Activated CD8-positive, alpha-beta memory T cell treated with anti-CD3 and anti-CD28 coated beads for 4 hours (primary cell): ENCODE measurements at regions not wholly inside any gene's neighbourhood (a gene's known extent, or its start where the extent isn't known, plus 50 kb on each side); places are given as distances from the start of the nearest gene placed in this dataset.

Experiments used
- DNase-seq, 2 donors: peaks; one replicate each; pipeline ENCODE4 v3.0.0-alpha.2; 2020; ENCODE audit warnings: low read depth in 2 of 2

DNA sequence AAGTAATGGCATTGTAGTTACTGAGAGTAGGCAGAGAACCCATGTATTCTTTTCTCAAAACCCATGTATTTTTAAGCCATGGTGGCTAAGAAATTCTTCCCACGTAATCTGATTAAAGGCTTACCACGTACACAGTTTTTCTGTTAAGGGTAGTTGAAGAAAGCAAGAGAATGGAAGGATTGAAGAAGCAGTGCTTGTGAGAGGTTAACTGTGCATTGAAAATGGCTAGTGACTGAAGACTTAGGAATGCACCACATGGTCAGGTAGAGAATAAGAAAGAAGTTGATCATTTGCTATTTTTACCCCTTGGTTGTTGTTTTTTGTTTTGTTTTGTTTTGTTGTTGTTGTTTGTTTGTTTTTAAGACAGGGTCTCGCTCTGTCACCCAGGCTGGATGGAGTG lies 178.9 kb upstream of the SNX7 start:
- no peak for DNase-seq

DNA sequence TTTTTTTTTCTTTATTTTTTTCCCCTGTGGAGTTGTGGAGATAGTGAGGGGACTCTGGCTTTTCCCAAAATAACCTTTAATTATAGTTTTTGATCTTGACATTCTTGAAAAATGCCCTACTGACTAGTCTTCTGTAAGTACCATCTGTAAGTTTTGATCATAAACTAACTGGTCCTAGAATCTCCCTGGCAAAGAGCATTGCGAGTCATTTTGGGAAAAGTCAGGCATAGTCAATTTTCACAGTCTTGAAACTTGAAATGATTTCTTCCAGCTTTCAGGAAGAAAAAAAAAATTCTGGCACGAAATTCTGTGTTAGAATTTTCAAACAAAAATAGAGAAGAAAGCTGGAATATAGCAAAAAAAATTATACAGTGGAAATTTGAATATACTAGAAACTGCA lies 181.2 kb upstream of the SNX7 start:
- no peak for DNase-seq

DNA sequence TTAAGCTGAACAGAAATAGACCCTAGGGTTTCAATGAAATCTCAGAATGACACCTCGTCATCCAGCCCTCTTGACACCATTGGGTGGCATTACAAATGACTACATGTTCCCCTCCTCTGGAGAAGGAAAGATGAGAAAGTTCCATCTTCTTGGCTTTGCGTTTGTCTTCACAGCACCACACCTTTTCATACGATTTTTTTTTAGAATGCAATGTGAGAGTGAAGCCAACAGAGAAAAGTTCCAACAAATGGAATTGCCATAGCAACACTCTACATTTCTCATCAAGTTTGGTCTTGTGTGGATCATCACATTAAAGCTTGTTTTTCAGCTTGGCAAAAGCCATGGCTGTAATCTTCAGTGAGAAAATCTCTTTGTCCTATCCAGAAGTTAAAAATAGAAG lies 183.4 kb upstream of the SNX7 start:
- no peak for DNase-seq

- no peak for DNase-seq
These were observed 188.6 kb upstream of the SNX7 start for GRCh38 chr1:98472878-98473277.

GRCh38 chr1:98471633-98472032 lies 189.9 kb upstream of the SNX7 start:
- DNase-seq, result no peak

- DNase-seq, result no peak
These were observed 193.3 kb upstream of the SNX7 start for GRCh38 chr1:98468111-98468717.

- DNase-seq, result no peak
These were observed 193.9 kb upstream of the SNX7 start for GRCh38 chr1:98467586-98467985.

DNA sequence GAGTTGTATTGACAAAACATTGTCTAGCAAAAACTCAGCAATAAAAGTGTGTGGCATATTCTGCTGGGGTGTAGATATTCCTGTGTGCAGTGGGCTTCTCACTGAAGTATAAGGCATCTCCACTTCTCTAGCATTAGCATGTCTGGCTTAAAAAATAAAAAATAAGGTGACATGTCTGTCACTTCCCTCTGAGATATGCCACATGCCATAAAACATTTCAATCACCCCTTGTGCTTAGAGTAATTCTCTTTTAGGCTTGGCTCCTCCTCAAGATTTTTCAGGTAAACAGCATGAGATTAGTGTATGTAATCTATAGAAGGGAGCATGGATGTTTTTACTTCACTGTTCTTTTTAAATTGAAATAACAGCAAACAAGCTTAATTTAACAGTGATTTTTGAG lies 194.4 kb upstream of the SNX7 start:
- DNase-seq, result no peak

GRCh38 chr1:98461873-98462385 lies 199.6 kb upstream of the SNX7 start:
- no peak for DNase-seq

GRCh38 chr1:98460136-98460535 lies 201.4 kb upstream of the SNX7 start:
- no peak for DNase-seq

DNA sequence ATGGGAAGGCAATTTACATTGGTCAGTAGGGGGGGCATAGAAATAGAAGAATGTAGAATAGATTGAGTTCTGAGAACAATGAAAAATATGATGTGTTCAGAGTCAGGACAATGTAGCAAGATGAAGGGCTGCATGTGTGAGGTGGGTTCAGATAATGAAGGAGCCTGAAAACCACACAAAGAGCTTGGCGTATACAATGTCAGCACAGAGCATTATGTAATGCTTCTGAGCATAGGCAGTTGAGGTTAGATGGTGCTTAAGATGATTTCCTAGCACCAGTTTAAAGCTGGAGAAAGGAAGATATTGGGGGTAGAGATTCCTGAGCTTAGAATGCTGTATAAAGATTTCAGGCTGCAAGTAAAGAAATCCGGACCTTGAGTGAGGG lies 202.0 kb upstream of the SNX7 start:
- no peak for DNase-seq

DNA sequence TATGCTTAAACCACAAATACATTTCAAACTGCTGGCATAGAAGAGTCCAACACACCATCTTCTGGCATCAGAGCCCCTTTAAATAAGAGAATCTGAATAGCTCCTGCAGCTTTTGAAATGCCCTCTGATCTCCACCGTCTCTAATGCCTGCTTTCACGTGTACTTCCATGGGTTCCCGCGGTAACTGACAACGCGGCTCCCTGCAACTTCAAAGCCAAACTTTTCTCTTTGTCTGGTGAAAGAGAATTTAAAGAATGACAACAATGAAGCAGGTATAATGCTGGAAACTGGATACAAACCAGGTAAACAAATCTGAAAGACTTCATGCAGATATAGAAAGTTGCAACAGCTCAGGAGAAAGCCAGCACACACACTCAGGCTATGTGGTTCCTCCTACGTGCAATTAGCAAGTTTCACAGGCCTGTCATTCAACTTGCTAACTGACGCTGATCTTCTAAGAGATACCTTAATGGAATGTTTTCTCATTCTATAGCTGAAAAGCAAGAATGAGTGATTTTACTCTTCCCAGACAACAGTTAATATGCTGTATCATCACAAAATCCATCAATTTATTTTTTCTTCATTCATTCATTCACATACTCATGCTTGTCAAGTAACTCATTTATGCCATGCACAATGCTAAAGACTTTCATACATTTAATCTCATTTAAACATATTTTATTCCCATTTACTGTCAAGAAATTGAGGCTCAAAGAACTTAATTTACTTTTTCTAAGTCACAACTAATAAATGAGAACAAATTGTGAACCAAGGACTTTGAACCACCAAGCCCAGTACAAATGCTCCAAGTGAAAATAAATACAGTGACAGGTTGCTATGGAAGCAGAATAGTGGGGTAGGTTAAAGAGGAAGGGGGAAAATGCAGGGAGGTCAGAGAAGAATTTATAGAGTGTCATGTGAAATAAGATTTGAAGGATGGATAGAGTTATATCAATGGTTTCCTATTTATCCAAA lies 202.7 kb upstream of the SNX7 start:
- no peak for DNase-seq

DNA sequence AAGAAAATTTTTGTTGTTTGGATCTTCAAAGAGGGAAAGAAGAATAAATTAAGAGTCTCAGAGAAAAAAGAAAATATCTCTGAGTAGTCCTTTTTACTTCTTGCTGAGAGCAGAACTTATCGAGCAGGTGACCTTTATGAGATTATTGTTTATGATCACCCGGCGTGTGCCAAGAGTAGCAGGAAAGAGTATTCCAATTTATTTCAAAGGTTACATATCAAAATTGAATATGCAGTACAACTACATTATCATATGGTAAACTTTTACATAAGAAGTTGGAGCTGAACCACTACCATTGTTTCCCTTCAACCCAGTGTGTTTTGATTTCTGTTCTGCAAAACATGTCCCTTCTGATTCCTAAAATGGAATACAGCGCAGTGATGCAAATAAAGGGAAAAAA lies 204.3 kb upstream of the SNX7 start:
- DNase-seq, result no peak

DNA sequence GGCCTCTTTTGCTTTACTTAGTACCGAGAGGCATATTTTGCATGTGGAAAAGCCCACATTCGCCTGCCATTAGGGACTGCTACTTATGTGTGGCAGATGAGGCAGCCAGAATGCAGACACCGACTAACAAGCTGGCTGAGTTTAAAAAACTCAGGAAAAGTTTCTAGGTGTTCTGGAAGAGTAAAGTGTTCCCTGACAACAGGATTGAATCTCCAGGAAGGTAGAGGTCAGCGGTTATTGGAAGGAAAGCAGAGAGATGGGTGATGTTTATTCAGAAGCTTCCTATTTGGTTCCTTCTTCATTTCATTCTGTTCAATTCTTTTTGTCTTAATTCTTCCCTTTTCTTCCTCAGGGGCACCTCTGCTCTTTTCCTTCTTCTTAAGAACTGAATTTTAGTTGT lies 206.9 kb upstream of the SNX7 start:
- no peak for DNase-seq

DNA sequence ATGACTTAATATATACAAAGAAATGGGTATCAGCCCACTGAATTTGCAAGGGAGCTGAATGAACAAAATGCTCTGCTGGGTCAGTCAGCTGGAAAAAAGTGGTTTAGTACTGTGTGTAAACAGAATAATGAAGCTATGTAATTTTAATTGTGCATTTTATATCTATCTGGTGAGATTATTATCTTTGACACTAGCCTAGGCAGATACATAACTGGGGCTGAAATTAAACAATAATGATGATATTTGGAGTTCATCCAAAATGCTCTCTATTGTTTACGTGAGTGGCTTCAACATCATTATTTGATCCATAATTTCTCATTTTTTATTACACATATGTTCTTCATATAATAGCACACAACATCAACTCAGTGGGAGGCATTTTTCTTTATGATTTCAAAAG lies 208.5 kb upstream of the SNX7 start:
- DNase-seq, result no peak

DNA sequence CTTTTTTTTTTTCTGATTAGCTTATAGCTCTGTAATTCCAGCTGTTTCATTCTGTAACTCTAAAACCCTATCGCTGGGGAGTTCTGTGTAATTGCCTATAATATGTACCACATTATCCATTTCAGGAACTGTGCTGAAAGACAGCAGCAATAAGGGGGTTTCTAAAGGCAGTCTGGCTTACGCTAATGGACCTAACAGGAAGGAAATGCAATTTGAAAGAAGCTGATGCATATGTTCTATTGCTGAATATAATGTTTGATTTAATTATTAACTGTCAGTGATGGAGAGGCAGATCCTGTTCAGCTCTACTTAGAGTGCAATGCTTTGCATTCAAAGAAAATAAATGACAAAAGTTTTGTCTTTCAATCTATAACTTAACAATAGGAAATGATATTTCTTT lies 209.4 kb upstream of the SNX7 start:
- no peak for DNase-seq

- no peak for DNase-seq
These were observed 220.2 kb upstream of the SNX7 start for GRCh38 chr1:98441281-98441680.

DNA sequence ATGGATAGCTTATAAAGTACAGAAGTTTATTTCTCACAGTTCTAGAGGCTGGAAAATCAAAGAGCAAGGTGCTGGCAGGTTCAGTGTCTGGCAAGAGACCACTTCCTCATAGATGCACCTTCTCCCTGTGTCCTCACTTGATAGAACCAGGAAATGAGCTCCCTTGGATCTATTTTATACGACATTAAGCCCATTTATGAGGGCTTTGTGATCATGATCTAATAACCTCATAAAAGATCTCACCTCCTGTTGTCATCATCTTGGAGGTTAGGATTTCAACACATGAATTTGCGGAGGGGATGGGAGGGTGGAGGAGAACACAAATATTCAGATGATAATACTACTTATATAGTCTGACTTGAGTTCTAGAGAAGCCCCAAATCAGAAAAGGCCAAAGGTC lies 222.1 kb upstream of the SNX7 start:
- no peak for DNase-seq

DNA sequence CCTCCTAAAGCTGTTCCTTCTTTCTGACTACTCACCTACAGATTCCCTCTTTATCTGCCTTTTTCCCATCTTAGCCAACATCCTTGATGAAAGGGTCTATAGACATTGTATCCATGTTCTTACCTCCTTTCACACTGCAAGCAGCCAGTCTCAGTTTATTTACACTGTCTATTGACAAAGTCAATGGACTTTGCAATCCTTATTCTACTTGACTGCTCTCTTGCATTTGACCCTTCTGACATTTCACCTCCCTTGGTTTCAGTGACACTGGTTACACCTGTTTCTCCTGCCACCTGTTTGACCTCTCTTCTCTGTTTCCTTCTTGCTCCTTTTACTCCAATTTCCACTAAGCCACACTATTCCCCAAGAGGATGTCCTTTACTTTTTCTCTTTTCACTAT lies 224.0 kb upstream of the SNX7 start:
- DNase-seq, result no peak

- no peak for DNase-seq
These were observed 224.5 kb upstream of the SNX7 start for GRCh38 chr1:98437011-98437410.

GRCh38 chr1:98429965-98430443 lies 231.5 kb upstream of the SNX7 start:
- DNase-seq, result no peak

GRCh38 chr1:98428864-98429263 lies 232.7 kb upstream of the SNX7 start:
- DNase-seq, result no peak

DNA sequence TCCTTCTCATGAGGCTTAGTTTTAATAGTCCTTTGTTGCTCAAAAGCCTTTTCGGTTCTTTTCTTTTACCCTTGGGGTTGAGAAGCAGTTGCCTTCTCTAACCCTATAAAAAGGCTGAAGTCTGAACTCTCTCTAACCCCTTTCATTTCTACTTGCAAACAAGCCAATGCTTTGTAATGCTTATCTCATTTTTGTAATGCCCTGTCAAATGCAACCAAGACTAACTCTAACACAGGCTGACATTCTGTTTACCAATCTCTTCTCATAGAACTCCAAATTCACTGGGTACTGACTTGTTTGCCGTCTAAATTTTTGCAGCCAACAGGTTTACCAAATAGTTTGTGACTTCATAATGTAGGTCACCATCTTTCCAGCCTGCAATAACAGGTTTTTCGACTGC lies 233.9 kb upstream of the SNX7 start:
- no peak for DNase-seq
